Keratinocyte (primary cell): ENCODE measurements at regions not wholly inside any gene's neighbourhood (a gene's known extent, or its start where the extent isn't known, plus 50 kb on each side); places are given as distances from the start of the nearest gene placed in this dataset.

Experiments used
- DNase-seq: peaks from one replicate; pipeline ENCODE4 v3.0.0-alpha.2; 2011; ENCODE audit warnings: low read depth, missing footprints, low spot score
- FAIRE-seq: peaks from 2 replicates; lab custom pipeline; 2011; peaks lifted over from hg19 to GRCh38; lab: Jason Lieb, UNC
- H2AFZ ChIP-seq: 2 replicates; pipeline ENCODE4 v1.6.0; 2012; ENCODE audit warnings: low read length, control low read depth, inconsistent platforms; ENCODE audit not compliant: control insufficient read depth
- H3K27ac ChIP-seq: 2 replicates; pipeline ENCODE4 v1.5.1; 2011; ENCODE audit warnings: low read length; ENCODE audit not compliant: control insufficient read depth, insufficient read depth
- H3K27me3 ChIP-seq: 3 replicates; pipeline ENCODE4 v1.6.0; 2011; ENCODE audit warnings: low read length; ENCODE audit not compliant: control insufficient read depth, insufficient read depth; ENCODE audit errors: extremely low read depth
- H3K36me3 ChIP-seq, 2 experiments: 2 replicates in 1 of 2; 3 replicates in 1 of 2; pipeline ENCODE4 v1.5.1; 2011; ENCODE audit warnings: low read length in 2 of 2, mild to moderate bottlenecking in 1 of 2; ENCODE audit not compliant: control insufficient read depth in 2 of 2, insufficient read depth in 2 of 2; ENCODE audit errors: extremely low read depth in 1 of 2
- H3K4me1 ChIP-seq: 3 replicates; pipeline ENCODE4 v1.5.1; 2011; ENCODE audit warnings: low read length; ENCODE audit not compliant: control insufficient read depth, insufficient read depth; ENCODE audit errors: extremely low read depth
- H3K4me2 ChIP-seq: 3 replicates; pipeline ENCODE4 v1.6.0; 2011; ENCODE audit warnings: low read depth, low read length; ENCODE audit not compliant: control insufficient read depth, insufficient read depth; ENCODE audit errors: extremely low read depth
- H3K4me3 ChIP-seq, 3 experiments: fragments of 200-600 bp in 1 of 3; sonication (generic) in 1 of 3; 2 replicates in 2 of 3; 3 replicates in 1 of 3; pipeline ENCODE4 v1.5.1; 2011 to 2016; ENCODE audit warnings: low read length in 3 of 3, mild to moderate bottlenecking in 3 of 3, control low read depth in 2 of 3, inconsistent platforms in 1 of 3, low read depth in 1 of 3, mixed read lengths in 1 of 3, mixed run types in 1 of 3, moderate library complexity in 1 of 3; ENCODE audit not compliant: control insufficient read depth in 2 of 3, insufficient read depth in 2 of 3; ENCODE audit errors: extremely low read depth in 1 of 3
- H3K79me2 ChIP-seq: 2 replicates; pipeline ENCODE4 v1.6.0; 2012; ENCODE audit warnings: low read length; ENCODE audit not compliant: control insufficient read depth, insufficient read depth
- H3K9ac ChIP-seq: 3 replicates; pipeline ENCODE4 v1.6.0; 2011; ENCODE audit warnings: low read length; ENCODE audit not compliant: control insufficient read depth, insufficient read depth; ENCODE audit errors: extremely low read depth
- H3K9me1 ChIP-seq: 3 replicates; pipeline ENCODE4 v1.6.0; 2011; ENCODE audit warnings: low read length; ENCODE audit not compliant: control insufficient read depth, insufficient read depth; ENCODE audit errors: extremely low read depth
- H3K9me3 ChIP-seq: 2 replicates; pipeline ENCODE4 v1.5.1; 2012; ENCODE audit warnings: low read depth, low read length; ENCODE audit not compliant: control insufficient read depth
- H4K20me1 ChIP-seq: 3 replicates; pipeline ENCODE4 v1.6.0; 2011; ENCODE audit warnings: low read length; ENCODE audit not compliant: control insufficient read depth, insufficient read depth; ENCODE audit errors: extremely low read depth
- EZH2 ChIP-seq: IDR thresholded peaks from one replicate; pipeline ENCODE4 v1.6.1; 2012; ENCODE audit warnings: inconsistent platforms, mild to moderate bottlenecking, low read length, moderate library complexity
- dilution Hi-C: fragments of 300-500 bp; cut with MboI; formaldehyde crosslinking; loops from one replicate; pipeline ENCODE4 v1.7.0; 2020; ENCODE audit warnings: low sequenced_read_pairs; ENCODE audit not compliant: extremely low pct_ligation_motif_present
- TF ChIP-seq, protein P1 (sequence below), 3 experiments: IDR thresholded peaks in 1 of 3; conservative IDR thresholded peaks in 1 of 3; optimal IDR thresholded peaks in 1 of 3; 2 replicates in 2 of 3; 3 replicates in 1 of 3; pipeline versions ENCODE3 to v1.5.1; 2011; ENCODE audit warnings: low read length in 3 of 3, mild to moderate bottlenecking in 3 of 3, moderate library complexity in 2 of 3, control low read depth in 1 of 3, inconsistent platforms in 1 of 3; ENCODE audit not compliant: insufficient read depth in 2 of 3; ENCODE audit errors: extremely low read depth in 1 of 3

DNA sequence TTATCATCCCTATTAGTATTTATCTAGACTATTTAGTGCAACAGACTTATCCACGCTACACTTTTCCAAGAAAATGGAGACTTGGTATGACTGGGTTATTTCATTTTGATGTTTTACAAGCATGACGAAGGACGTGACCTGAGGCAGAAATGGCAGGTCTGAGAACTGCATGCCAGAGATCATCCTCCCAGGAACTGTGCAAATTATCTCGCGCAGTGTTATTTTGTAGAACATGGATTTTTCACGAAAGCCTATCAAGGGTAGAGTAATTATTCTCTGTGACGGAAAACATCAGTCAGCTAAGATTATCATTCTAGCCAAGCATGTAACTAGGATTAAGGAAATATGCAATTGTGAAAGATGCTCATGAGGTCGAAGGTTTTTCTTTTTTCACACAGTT is 361.5 kb upstream of the AJAP1 start:
- no peaks in the 10 kb centered on the region for H3K27me3 ChIP-seq
- no peak overlapping the region for H3K9ac ChIP-seq
- H3K4me2 ChIP-seq, result no peak overlapping the region
- no peaks in the 10 kb centered on the region for H3K4me1 ChIP-seq
- H3K9me1 ChIP-seq, result no peaks in the 10 kb centered on the region
- dilution Hi-C loops, result no loop called here
- no peak overlapping the region for H3K27ac ChIP-seq
- FAIRE-seq (no peak), DNase-seq (no peak)
- H4K20me1 ChIP-seq, result no peaks in the 10 kb centered on the region
- H2AFZ ChIP-seq, result no peak overlapping the region
- no peaks in the 10 kb centered on the region for H3K36me3 ChIP-seq
- no peak for TF ChIP-seq EZH2
- TF ChIP-seq, protein P1, sequence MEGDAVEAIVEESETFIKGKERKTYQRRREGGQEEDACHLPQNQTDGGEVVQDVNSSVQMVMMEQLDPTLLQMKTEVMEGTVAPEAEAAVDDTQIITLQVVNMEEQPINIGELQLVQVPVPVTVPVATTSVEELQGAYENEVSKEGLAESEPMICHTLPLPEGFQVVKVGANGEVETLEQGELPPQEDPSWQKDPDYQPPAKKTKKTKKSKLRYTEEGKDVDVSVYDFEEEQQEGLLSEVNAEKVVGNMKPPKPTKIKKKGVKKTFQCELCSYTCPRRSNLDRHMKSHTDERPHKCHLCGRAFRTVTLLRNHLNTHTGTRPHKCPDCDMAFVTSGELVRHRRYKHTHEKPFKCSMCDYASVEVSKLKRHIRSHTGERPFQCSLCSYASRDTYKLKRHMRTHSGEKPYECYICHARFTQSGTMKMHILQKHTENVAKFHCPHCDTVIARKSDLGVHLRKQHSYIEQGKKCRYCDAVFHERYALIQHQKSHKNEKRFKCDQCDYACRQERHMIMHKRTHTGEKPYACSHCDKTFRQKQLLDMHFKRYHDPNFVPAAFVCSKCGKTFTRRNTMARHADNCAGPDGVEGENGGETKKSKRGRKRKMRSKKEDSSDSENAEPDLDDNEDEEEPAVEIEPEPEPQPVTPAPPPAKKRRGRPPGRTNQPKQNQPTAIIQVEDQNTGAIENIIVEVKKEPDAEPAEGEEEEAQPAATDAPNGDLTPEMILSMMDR (optimal IDR thresholded peaks at IDR 0.05 in 1 of 3, IDR thresholded peaks at IDR 0.05 in 1 of 3, conservative IDR thresholded peaks at IDR 0.05 in 1 of 3; ENCODE audit: extremely low read depth in 1 of 3, insufficient read depth in 2 of 3, low read length in 3 of 3), result no peak
- H3K4me3 ChIP-seq, result no peak overlapping the region
- H3K79me2 ChIP-seq, result no peaks in the 10 kb centered on the region
- peaks cover 2% of the 10 kb centered on the region for H3K9me3 ChIP-seq

DNA sequence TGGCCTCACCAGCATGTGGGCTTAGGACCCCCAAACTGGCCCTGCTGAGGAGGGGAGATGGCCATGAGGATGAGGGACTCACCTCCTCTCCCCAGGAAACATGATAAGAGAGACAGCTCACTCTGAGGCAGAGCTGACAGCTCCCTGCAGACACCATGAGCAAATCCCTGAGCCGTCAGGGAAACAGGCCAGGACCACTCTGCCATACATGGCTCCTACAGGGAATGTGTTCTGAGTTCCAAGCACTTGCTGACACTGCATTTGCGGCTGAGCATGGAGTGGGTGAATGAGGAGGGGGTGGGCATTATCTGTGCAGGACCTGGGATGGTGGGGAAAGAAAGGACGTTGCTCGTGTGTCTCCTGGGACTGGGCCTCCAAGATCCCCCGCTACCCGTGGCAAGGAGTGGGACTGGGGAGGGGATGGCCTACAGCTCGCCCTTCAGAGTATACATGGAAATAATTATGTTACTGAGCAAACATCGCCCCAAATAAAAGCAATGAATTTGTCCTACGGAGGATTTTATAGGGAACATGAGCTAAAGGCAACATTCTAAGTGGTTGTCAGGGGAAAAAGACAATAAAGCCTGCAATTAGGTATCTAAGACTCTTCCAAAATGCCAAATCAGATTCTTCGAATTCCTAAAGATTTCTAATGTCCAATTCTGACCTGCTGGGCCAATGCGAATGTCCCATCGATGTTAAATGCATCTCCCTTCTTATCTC is 355.9 kb upstream of the AJAP1 start:
- Histone ChIP-seq H3K27me3 (no peaks in the 10 kb centered on the region), H3K27ac (no peak overlapping the region), H3K4me2 (no peak overlapping the region), H3K36me3 (no peaks in the 10 kb centered on the region), H2AFZ (no peak overlapping the region), H3K9ac (no peak overlapping the region), H3K4me3 (no peak overlapping the region), H3K4me1 (no peaks in the 10 kb centered on the region), H3K9me1 (no peaks in the 10 kb centered on the region), H4K20me1 (no peaks in the 10 kb centered on the region), H3K79me2 (no peaks in the 10 kb centered on the region), H3K9me3 (peaks cover 11% of the 10 kb centered on the region)
- dilution Hi-C loops, result no loop called here
- no peak for DNase-seq
- TF ChIP-seq, protein P1 (optimal IDR thresholded peaks at IDR 0.05 in 1 of 3, IDR thresholded peaks at IDR 0.05 in 1 of 3, conservative IDR thresholded peaks at IDR 0.05 in 1 of 3; ENCODE audit: extremely low read depth in 1 of 3, insufficient read depth in 2 of 3, low read length in 3 of 3), result no peak
- no peak for TF ChIP-seq EZH2
- no peak for FAIRE-seq
